ENCODE measurements at regions not wholly inside any gene's neighbourhood (a gene's known extent, or its start where the extent isn't known, plus 50 kb on each side); places are given as distances from the start of the nearest gene placed in this dataset.
A peak's percentile ranks its signal among the peaks of the same experiment; 100 is the strongest.

- in situ Hi-C loops (cut with MboI; ENCODE audit: low sequenced_read_pairs): no loop called here
- DNase-seq (ENCODE audit: low spot score in 2 of 2): peak; percentile 43 to 54
These were observed 569.2 kb downstream of the METTL4 start for GRCh38 chr18:2002151-2002550.

GRCh38 chr18:2002604-2003003, 568.7 kb downstream of the METTL4 start:
- H3K4me1 ChIP-seq: peaks cover 56% of the 10 kb centered on the region
- no peaks in the 10 kb centered on the region for H3K27me3 ChIP-seq (ENCODE audit: low read depth)
- in situ Hi-C loops (cut with MboI; ENCODE audit: low sequenced_read_pairs): no loop called here
- no peak overlapping the region for H3K4me3 ChIP-seq
- H3K36me3 ChIP-seq (replicated peaks): peaks cover 3% of the 10 kb centered on the region; the same call in 1 of the 2 replicates
- H3K9me3 ChIP-seq: peaks cover 5% of the 10 kb centered on the region; the same call in 1 of the 2 replicates
- DNase-seq (ENCODE audit: low spot score in 2 of 2): peak in 1 of 2 experiments; percentile 69

More at GRCh38 chr18:2002151-2002550, 569.2 kb downstream of the METTL4 start:
- H3K9me3 ChIP-seq: peaks cover 5% of the 10 kb centered on the region; the same call in 1 of the 2 replicates
- H3K4me1 ChIP-seq: peaks cover 59% of the 10 kb centered on the region
- no peaks in the 10 kb centered on the region for H3K27me3 ChIP-seq (ENCODE audit: low read depth)
- H3K36me3 ChIP-seq (replicated peaks): peaks cover 3% of the 10 kb centered on the region; the same call in 1 of the 2 replicates
- H3K4me3 ChIP-seq: no peak overlapping the region

DNA sequence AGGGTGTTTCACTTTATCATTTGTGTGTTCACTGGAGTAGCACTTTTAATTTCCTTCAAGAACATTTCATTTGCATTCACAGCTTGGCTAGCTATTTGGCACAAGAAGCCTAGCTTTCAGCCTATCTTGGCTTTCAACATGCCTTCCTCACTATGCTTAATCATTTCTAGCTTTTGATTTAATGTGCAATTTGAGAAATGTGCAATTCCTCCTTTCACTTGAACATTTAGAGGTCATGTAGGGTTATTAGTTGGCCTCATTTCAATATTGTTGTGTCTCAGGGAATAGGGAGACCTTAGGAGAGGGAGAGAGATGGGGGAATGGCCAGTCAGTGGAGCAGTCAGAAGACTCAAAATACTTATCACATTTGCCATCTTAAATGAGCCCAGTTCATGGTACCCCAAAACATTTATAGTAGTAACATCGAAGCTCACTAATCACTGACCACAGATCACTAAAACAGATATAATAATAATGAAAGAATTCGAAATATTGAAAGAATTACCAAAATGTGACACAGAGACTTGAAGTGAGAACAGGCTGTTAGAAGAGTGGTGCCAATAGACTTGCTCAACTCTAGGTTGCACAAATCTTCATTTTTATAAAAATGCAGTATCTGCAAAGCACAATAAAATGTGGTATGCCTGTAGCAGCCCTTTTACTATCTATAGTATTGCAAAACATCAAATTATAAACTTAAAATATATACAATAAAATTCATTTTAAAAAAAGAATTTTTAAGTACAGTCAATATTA, 561.2 kb downstream of the METTL4 start:
- Histone ChIP-seq H3K36me3 (replicated peaks) (no peaks in the 10 kb centered on the region; the same call in 1 of the 2 replicates), H3K27me3 (ENCODE audit: low read depth) (no peaks in the 10 kb centered on the region), H3K4me1 (peaks cover 6% of the 10 kb centered on the region), H3K9me3 (peaks cover 3% of the 10 kb centered on the region; the same call in 1 of the 2 replicates), H3K4me3 (no peak overlapping the region)
- in situ Hi-C loops (cut with MboI; ENCODE audit: low sequenced_read_pairs): no loop called here
- DNase-seq (ENCODE audit: low spot score in 2 of 2): no peak

GRCh38 chr18:2027016-2027415, 544.3 kb downstream of the METTL4 start:
- Histone ChIP-seq H3K9me3 (no peaks in the 10 kb centered on the region), H3K4me3 (no peak overlapping the region), H3K27me3 (ENCODE audit: low read depth) (no peaks in the 10 kb centered on the region), H3K4me1 (peaks cover 23% of the 10 kb centered on the region), H3K36me3 (replicated peaks) (no peaks in the 10 kb centered on the region)
- no peak for DNase-seq (ENCODE audit: low spot score in 2 of 2)
- in situ Hi-C loops (cut with MboI; ENCODE audit: low sequenced_read_pairs): no loop called here

- Histone ChIP-seq H3K4me3 (no peak overlapping the region), H3K9me3 (no peaks in the 10 kb centered on the region), H3K27me3 (ENCODE audit: low read depth) (no peaks in the 10 kb centered on the region), H3K4me1 (peaks cover 18% of the 10 kb centered on the region), H3K36me3 (replicated peaks) (no peaks in the 10 kb centered on the region)
- in situ Hi-C loops (cut with MboI; ENCODE audit: low sequenced_read_pairs): no loop called here
- DNase-seq (ENCODE audit: low spot score in 2 of 2): no peak
These were observed 543.5 kb downstream of the METTL4 start for GRCh38 chr18:2027756-2028155.

DNA sequence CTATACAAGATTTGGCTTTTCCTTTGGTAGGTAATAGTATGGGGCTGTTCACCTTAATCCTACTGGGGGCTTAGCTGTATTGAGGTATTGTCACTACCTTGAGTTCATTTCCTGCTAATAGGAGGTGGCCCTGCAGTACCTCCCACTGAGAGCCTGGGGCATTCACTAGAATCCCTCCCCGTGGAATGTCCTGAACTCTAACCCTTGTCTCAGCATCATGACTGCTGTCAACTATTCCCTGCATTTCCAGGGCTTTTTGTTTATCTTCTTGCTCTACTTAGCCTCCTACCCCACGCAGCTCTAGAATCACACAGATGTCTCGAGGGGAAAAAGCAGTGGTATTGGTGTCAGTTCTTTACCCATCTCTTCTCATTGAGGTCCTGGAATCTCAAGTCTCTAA, 542.3 kb downstream of the METTL4 start:
- no peaks in the 10 kb centered on the region for H3K27me3 ChIP-seq (ENCODE audit: low read depth)
- in situ Hi-C loops (cut with MboI; ENCODE audit: low sequenced_read_pairs): no loop called here
- no peak overlapping the region for H3K4me3 ChIP-seq
- no peaks in the 10 kb centered on the region for H3K36me3 ChIP-seq (replicated peaks)
- no peak for DNase-seq (ENCODE audit: low spot score in 2 of 2)
- H3K9me3 ChIP-seq: no peaks in the 10 kb centered on the region
- H3K4me1 ChIP-seq: peaks cover 6% of the 10 kb centered on the region

DNA sequence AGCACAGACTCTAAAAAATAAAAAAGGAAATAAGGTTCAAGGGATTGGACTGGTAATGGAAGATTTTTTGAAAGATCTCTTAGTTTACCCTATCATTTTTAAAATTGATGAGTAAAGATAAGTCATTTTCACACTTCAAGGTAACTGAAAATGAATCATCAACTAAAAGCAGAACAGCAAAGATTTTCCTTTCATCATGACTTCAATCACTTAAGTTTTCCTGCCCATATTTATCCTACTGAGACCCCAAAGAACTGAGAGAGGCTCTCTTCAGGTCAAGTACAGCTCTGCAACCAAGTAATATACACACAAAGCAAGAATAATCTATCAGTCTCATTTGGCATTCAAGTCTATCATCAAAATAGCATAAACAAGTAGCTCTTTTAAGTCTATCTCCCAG, 540.7 kb downstream of the METTL4 start:
- no peaks in the 10 kb centered on the region for H3K9me3 ChIP-seq
- in situ Hi-C loops (cut with MboI; ENCODE audit: low sequenced_read_pairs): no loop called here
- H3K36me3 ChIP-seq (replicated peaks): no peaks in the 10 kb centered on the region
- no peaks in the 10 kb centered on the region for H3K27me3 ChIP-seq (ENCODE audit: low read depth)
- DNase-seq (ENCODE audit: low spot score in 2 of 2): no peak
- no peak overlapping the region for H3K4me3 ChIP-seq
- peaks cover 6% of the 10 kb centered on the region for H3K4me1 ChIP-seq

DNA sequence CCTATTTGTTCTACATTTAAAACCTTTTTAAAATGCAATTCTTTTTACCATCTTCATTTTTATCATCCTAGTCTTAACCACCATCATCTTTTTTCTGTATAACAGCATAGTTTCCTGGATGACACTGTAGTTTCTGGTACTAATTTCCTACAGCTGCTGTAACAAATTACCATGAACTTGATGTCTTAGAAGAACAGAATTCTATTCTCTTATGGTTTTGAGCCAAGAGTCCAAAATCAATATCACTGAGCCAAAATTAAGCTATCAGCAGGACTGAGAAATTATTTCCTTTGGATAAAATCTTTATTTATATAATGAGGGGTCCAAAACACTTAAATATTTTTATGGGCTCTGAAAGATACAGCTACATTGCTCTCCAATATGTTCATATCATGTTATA, 539.3 kb downstream of the METTL4 start:
- Histone ChIP-seq H3K36me3 (replicated peaks) (no peaks in the 10 kb centered on the region; the same call in 1 of the 2 replicates), H3K9me3 (no peaks in the 10 kb centered on the region), H3K4me1 (peaks cover 6% of the 10 kb centered on the region), H3K27me3 (ENCODE audit: low read depth) (no peaks in the 10 kb centered on the region), H3K4me3 (no peak overlapping the region)
- in situ Hi-C loops (cut with MboI; ENCODE audit: low sequenced_read_pairs): no loop called here
- no peak for DNase-seq (ENCODE audit: low spot score in 2 of 2)

GRCh38 chr18:2035056-2035455, 536.2 kb downstream of the METTL4 start:
- in situ Hi-C loops (cut with MboI; ENCODE audit: low sequenced_read_pairs): no loop called here
- Histone ChIP-seq H3K4me3 (no peak overlapping the region), H3K36me3 (replicated peaks) (no peaks in the 10 kb centered on the region; the same call in 1 of the 2 replicates), H3K4me1 (no peaks in the 10 kb centered on the region), H3K27me3 (ENCODE audit: low read depth) (no peaks in the 10 kb centered on the region), H3K9me3 (no peaks in the 10 kb centered on the region)
- DNase-seq (ENCODE audit: low spot score in 2 of 2): no peak

DNA sequence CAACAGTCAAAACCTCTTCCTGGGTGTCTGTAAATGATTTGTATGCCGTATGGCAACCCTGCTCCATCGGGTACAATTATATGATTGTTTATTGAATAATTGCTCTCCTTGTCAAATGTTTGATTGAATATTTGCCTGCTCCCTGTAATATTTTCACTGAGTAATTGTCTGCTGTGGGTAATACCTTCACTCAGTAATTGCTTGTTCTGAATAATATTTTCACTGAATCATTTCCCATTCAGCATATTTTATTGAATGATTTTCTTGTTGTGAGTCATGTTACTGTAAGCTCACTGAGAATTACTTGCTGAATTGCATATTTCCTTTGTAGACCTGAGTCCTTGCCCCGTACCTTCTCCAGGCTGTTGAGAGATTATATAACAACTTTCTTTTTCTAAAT, 535.2 kb downstream of the METTL4 start:
- in situ Hi-C loops (cut with MboI; ENCODE audit: low sequenced_read_pairs): no loop called here
- DNase-seq (ENCODE audit: low spot score in 2 of 2): no peak

GRCh38 chr18:2040279-2040678, 531.0 kb downstream of the METTL4 start:
- no peak for DNase-seq (ENCODE audit: low spot score in 2 of 2)
- H3K9me3 ChIP-seq: no peaks in the 10 kb centered on the region; the same call in 1 of the 2 replicates
- in situ Hi-C loops (cut with MboI; ENCODE audit: low sequenced_read_pairs): no loop called here
- H3K27me3 ChIP-seq (ENCODE audit: low read depth): no peaks in the 10 kb centered on the region
- H3K36me3 ChIP-seq (replicated peaks): no peaks in the 10 kb centered on the region; the same call in 1 of the 2 replicates
- no peak overlapping the region for H3K4me3 ChIP-seq
- H3K4me1 ChIP-seq: no peaks in the 10 kb centered on the region; the same call in 1 of the 2 replicates

More for the DNA sequence above, 535.2 kb downstream of the METTL4 start:
- no peaks in the 10 kb centered on the region; the same call in 1 of the 2 replicates for H3K4me1 ChIP-seq
- H3K27me3 ChIP-seq (ENCODE audit: low read depth): no peaks in the 10 kb centered on the region
- no peaks in the 10 kb centered on the region; the same call in 1 of the 2 replicates for H3K36me3 ChIP-seq (replicated peaks)
- H3K9me3 ChIP-seq: no peaks in the 10 kb centered on the region
- H3K4me3 ChIP-seq: no peak overlapping the region

- Histone ChIP-seq H3K27me3 (ENCODE audit: low read depth) (no peaks in the 10 kb centered on the region), H3K4me1 (no peaks in the 10 kb centered on the region), H3K36me3 (replicated peaks) (no peaks in the 10 kb centered on the region), H3K9me3 (no peaks in the 10 kb centered on the region), H3K4me3 (no peak overlapping the region)
- DNase-seq (ENCODE audit: low spot score in 2 of 2): no peak
- in situ Hi-C loops (cut with MboI; ENCODE audit: low sequenced_read_pairs): no loop called here
These were observed 521.3 kb downstream of the METTL4 start for GRCh38 chr18:2049986-2050385.

DNA sequence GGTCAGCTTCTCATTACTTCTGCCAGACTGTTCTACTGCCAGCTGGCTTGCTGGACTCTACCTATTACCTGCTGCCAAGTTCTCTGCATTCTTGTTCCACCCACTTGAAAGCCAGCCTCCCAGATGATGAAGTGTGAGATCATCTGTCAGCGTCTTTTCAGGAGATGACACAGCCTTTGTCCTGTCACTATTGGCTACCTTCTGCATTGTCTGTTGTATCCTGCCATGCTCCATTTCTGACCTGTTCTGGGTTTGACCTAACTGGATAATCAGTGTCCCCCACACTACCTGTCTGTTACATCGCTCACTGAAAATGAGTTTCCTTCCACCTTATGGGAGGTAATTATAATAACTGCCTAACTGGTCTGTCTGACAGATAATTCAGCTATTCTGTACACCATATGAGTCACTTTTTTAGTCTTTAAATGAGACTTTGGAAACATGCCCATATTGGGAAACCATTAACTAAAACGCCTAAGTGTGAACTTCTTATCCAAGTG, 520.6 kb downstream of the METTL4 start:
- Histone ChIP-seq H3K4me3 (no peak overlapping the region), H3K27me3 (ENCODE audit: low read depth) (no peaks in the 10 kb centered on the region), H3K9me3 (no peaks in the 10 kb centered on the region), H3K4me1 (no peaks in the 10 kb centered on the region), H3K36me3 (replicated peaks) (no peaks in the 10 kb centered on the region)
- in situ Hi-C loops (cut with MboI; ENCODE audit: low sequenced_read_pairs): no loop called here
- DNase-seq (ENCODE audit: low spot score in 2 of 2): no peak

- in situ Hi-C loops (cut with MboI; ENCODE audit: low sequenced_read_pairs): no loop called here
- Histone ChIP-seq H3K4me1 (no peaks in the 10 kb centered on the region), H3K9me3 (no peaks in the 10 kb centered on the region), H3K27me3 (ENCODE audit: low read depth) (no peaks in the 10 kb centered on the region), H3K36me3 (replicated peaks) (no peaks in the 10 kb centered on the region), H3K4me3 (no peak overlapping the region)
- DNase-seq (ENCODE audit: low spot score in 2 of 2): no peak
These were observed 517.7 kb downstream of the METTL4 start for GRCh38 chr18:2053490-2054089.

All from HAP-1 (cell line).